ENCODE measurements at regions not wholly inside any gene's neighbourhood (a gene's known extent, or its start where the extent isn't known, plus 50 kb on each side); places are given as distances from the start of the nearest gene placed in this dataset.

DNA sequence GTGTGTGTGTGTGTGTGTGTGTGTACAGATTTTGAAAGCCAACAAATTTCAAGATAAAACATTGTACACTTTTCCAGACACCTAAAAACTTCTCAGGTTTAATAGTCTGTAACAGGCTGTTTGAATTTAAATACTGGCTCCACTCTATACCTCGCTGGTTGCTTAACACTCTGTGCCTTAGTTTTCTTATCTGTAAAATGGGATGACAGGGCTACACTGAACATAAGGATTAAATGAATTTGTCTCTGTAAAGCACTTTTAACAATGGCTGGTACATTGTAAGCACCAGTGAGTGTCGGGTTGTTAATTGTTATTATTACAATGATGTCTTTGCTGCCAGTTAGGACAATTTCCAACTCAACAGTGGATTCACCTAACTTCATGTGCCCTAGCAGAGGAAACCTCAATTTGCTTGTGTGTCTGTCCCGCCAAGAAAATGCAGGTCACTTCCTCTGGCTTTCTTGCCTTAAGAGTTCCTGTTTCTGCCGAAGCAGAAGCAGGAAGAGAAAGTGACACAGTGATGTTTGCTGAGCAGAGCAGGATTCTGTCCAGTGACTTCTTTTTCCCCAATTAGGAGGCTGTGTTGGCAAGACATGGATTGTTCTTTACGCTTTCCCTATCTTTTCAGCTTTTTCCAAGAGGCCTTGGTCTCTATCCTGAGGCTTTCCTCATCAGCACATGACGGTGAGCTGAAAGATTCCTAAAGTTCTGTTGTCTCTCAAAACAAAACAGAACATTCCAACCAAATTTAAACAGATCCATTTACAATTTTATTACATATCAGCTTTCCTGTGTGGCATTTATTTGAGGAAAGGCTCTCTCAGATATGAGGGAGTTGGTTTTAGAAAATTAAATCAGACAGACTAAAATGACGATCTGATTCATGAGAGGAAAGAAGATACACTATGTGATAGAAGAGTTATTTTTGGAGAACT, 154.1 kb upstream of the ATP2B1 start:
- no peaks in the 10 kb centered on the region for H3K79me2 ChIP-seq (ENCODE audit: insufficient read depth, low read length)
- H3K27ac ChIP-seq (ENCODE audit: low read length) = peak overlapping the region; percentile 50
- ATAC-seq (ENCODE audit: insufficient read depth, low read depth) = peak; percentile 82
- peak; percentile 53 for DNase-seq
- H3K9ac ChIP-seq (ENCODE audit: low read depth, low read length) = no peak overlapping the region
- peak overlapping the region; percentile 62 for H2AFZ ChIP-seq (ENCODE audit: low read depth, low read length)
- H3K27me3 ChIP-seq (ENCODE audit: insufficient read depth, low read length, poor library complexity) = no peaks in the 10 kb centered on the region
- TF ChIP-seq, protein P1, sequence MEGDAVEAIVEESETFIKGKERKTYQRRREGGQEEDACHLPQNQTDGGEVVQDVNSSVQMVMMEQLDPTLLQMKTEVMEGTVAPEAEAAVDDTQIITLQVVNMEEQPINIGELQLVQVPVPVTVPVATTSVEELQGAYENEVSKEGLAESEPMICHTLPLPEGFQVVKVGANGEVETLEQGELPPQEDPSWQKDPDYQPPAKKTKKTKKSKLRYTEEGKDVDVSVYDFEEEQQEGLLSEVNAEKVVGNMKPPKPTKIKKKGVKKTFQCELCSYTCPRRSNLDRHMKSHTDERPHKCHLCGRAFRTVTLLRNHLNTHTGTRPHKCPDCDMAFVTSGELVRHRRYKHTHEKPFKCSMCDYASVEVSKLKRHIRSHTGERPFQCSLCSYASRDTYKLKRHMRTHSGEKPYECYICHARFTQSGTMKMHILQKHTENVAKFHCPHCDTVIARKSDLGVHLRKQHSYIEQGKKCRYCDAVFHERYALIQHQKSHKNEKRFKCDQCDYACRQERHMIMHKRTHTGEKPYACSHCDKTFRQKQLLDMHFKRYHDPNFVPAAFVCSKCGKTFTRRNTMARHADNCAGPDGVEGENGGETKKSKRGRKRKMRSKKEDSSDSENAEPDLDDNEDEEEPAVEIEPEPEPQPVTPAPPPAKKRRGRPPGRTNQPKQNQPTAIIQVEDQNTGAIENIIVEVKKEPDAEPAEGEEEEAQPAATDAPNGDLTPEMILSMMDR (IDR thresholded peaks at IDR 0.05; ENCODE audit: borderline replicate concordance, extremely low read depth, low read length, poor library complexity, severe bottlenecking) = no peak
- TF ChIP-seq EZH2 (IDR thresholded peaks at IDR 0.05; ENCODE audit: borderline replicate concordance, low read depth, low read length, severe bottlenecking) = no peak
- no peak overlapping the region for H3K4me3 ChIP-seq (ENCODE audit: low read depth in 1 of 2, low read length in 2 of 2)
- H3K4me1 ChIP-seq (ENCODE audit: insufficient read depth, low read length) = peaks cover 21% of the 10 kb centered on the region
- no peaks in the 10 kb centered on the region for H3K9me3 ChIP-seq (ENCODE audit: insufficient read depth, low read length, severe bottlenecking)
- H3K36me3 ChIP-seq (ENCODE audit: insufficient read depth, low read length) = no peaks in the 10 kb centered on the region
- H3K4me2 ChIP-seq (ENCODE audit: insufficient read depth, low read length) = peak overlapping the region; percentile 14; the same call in 1 of the 2 replicates
- no peaks in the 10 kb centered on the region for H4K20me1 ChIP-seq (ENCODE audit: insufficient read depth, low read length)

DNA sequence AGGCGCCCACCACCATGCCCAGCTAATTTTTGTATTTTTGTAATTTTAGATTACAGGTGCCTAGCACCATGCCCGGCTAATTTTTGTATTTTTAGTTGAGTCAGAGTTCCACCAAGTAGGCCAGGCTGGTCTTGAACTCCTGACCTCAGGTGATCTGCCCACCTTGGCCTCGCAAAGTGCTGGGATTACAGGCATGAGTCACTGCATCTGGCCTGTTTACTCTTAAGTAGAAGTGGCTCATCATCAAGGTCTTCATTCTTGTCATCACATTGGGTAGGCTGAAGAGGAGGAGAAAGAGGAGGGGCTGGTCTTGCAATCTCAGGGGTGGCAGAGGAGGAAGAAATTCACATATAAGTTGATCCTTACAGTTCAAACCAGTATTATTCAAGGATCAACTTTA, 152.4 kb upstream of the ATP2B1 start:
- peaks cover 29% of the 10 kb centered on the region for H3K4me1 ChIP-seq (ENCODE audit: insufficient read depth, low read length)
- DNase-seq (no peak), ATAC-seq (ENCODE audit: insufficient read depth, low read depth) (no peak)
- H3K27ac ChIP-seq (ENCODE audit: low read length) = no peak overlapping the region
- no peaks in the 10 kb centered on the region for H3K36me3 ChIP-seq (ENCODE audit: insufficient read depth, low read length)
- H3K9ac ChIP-seq (ENCODE audit: low read depth, low read length) = no peak overlapping the region
- H4K20me1 ChIP-seq (ENCODE audit: insufficient read depth, low read length) = no peaks in the 10 kb centered on the region
- H3K4me3 ChIP-seq (ENCODE audit: low read depth in 1 of 2, low read length in 2 of 2) = no peak overlapping the region
- H3K4me2 ChIP-seq (ENCODE audit: insufficient read depth, low read length) = no peak overlapping the region
- no peaks in the 10 kb centered on the region for H3K27me3 ChIP-seq (ENCODE audit: insufficient read depth, low read length, poor library complexity)
- no peak for TF ChIP-seq EZH2 (IDR thresholded peaks at IDR 0.05; ENCODE audit: borderline replicate concordance, low read depth, low read length, severe bottlenecking)
- TF ChIP-seq, protein P1 (IDR thresholded peaks at IDR 0.05; ENCODE audit: borderline replicate concordance, extremely low read depth, low read length, poor library complexity, severe bottlenecking) = no peak
- no peaks in the 10 kb centered on the region for H3K79me2 ChIP-seq (ENCODE audit: insufficient read depth, low read length)
- no peaks in the 10 kb centered on the region for H3K9me3 ChIP-seq (ENCODE audit: insufficient read depth, low read length, severe bottlenecking)
- no peak overlapping the region for H2AFZ ChIP-seq (ENCODE audit: low read depth, low read length)

DNA sequence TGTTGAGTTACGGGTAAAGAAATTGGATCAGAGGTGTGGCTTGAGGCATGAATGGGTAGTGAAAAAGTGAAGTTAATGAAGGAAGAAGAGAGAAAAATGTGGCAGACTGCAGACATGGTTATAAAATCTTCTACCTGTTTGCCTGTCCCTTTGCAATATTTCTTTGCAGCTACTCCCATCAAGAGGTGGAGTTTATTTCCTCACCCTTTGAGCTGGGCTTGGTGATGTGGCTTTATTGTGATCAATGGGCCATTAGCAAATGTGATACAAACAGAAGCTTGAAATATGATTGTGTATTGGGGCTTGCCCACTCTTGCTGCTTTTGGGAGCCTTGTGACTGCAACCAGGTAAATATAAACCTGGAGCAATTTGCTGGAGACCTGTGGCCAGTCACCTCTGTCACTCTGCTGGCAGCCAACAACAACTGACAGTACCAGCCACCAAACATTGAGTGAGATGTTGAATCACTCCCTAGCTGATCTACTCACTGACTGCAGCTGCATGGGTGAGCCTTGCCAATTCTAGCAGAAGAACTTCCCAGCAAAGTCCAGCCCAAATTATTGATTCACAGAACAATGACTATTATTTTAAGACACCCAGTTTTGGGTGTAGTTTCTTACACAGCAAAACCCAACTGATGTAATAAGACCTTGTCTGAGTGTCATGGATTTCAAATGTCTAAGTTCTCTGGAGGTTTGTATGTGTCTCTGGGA, 151.0 kb upstream of the ATP2B1 start:
- no peaks in the 10 kb centered on the region for H3K9me3 ChIP-seq (ENCODE audit: insufficient read depth, low read length, severe bottlenecking)
- H3K27me3 ChIP-seq (ENCODE audit: insufficient read depth, low read length, poor library complexity) = no peaks in the 10 kb centered on the region
- H3K4me3 ChIP-seq (ENCODE audit: low read depth in 1 of 2, low read length in 2 of 2) = no peak overlapping the region
- DNase-seq (no peak), ATAC-seq (ENCODE audit: insufficient read depth, low read depth) (no peak)
- no peaks in the 10 kb centered on the region for H3K36me3 ChIP-seq (ENCODE audit: insufficient read depth, low read length)
- H4K20me1 ChIP-seq (ENCODE audit: insufficient read depth, low read length) = no peaks in the 10 kb centered on the region
- H2AFZ ChIP-seq (ENCODE audit: low read depth, low read length) = no peak overlapping the region
- no peak overlapping the region for H3K9ac ChIP-seq (ENCODE audit: low read depth, low read length)
- no peaks in the 10 kb centered on the region for H3K79me2 ChIP-seq (ENCODE audit: insufficient read depth, low read length)
- H3K4me2 ChIP-seq (ENCODE audit: insufficient read depth, low read length) = no peak overlapping the region
- peaks cover 30% of the 10 kb centered on the region for H3K4me1 ChIP-seq (ENCODE audit: insufficient read depth, low read length)
- no peak for TF ChIP-seq EZH2 (IDR thresholded peaks at IDR 0.05; ENCODE audit: borderline replicate concordance, low read depth, low read length, severe bottlenecking)
- TF ChIP-seq, protein P1 (IDR thresholded peaks at IDR 0.05; ENCODE audit: borderline replicate concordance, extremely low read depth, low read length, poor library complexity, severe bottlenecking) = no peak
- H3K27ac ChIP-seq (ENCODE audit: low read length) = no peak overlapping the region
